Naive thymus-derived CD8-positive, alpha-beta T cell (primary cell): ENCODE measurements at regions not wholly inside any gene's neighbourhood (a gene's known extent, or its start where the extent isn't known, plus 50 kb on each side); places are given as distances from the start of the nearest gene placed in this dataset.
"Not testable (repeated sequence)": the region's sequence is repeated elsewhere in the genome, so short reads cannot be mapped to it uniquely, and the experiment has no call there.

ENCODE experiments used
- ATAC-seq, 2 donors: fragments of 150-1000 bp; cut with Tn5 transposase in 1 of 2; sonication (Bioruptor Pico), chemical (Tn5 transposase) in 1 of 2; 1 replicate in 1 of 2; 2 replicates in 1 of 2; pipeline ENCODE4 v1.10.0; 2021; ENCODE audit warnings: mild to moderate bottlenecking in 2 of 2, moderate library complexity in 2 of 2
- POLR2A ChIA-PET: fragments of 350-600 bp; sonication (Branson Sonifier 250); formaldehyde crosslinking; loops from one replicate; lab custom pipeline; 2021; ENCODE audit warnings: antibody characterized with exemption; lab: Charles Lee
- DNase-seq, 10 donors: peaks; one replicate each; pipeline versions ENCODE4 v3.0.0 to v3.0.0-alpha.2; 2020 to 2022
- H3K27ac Mint-ChIP-seq, 10 donors: one replicate each; pipeline ENCODE4 v1.8.0; 2020 to 2022; ENCODE audit warnings: mild to moderate bottlenecking in 10 of 10, mixed read lengths in 10 of 10, moderate library complexity in 4 of 10, inconsistent platforms in 1 of 10
- H3K27me3 Mint-ChIP-seq, 5 donors: one replicate each; pipeline ENCODE4 v1.8.0; 2021 to 2022; ENCODE audit warnings: mixed read lengths in 5 of 5
- H3K36me3 Mint-ChIP-seq, 3 donors: one replicate each; pipeline ENCODE4 v1.8.0; 2020 to 2022; ENCODE audit warnings: mixed read lengths in 3 of 3, mild to moderate bottlenecking in 2 of 3, inconsistent platforms in 1 of 3
- H3K4me1 Mint-ChIP-seq, 4 donors: one replicate each; pipeline ENCODE4 v1.8.0; 2021 to 2022; ENCODE audit warnings: mixed read lengths in 4 of 4
- H3K4me3 Mint-ChIP-seq, 10 donors: one replicate each; pipeline ENCODE4 v1.8.0; 2020 to 2022; ENCODE audit warnings: mild to moderate bottlenecking in 10 of 10, mixed read lengths in 10 of 10, moderate library complexity in 6 of 10, inconsistent platforms in 1 of 10
- H3K9me3 Mint-ChIP-seq, 9 donors: one replicate each; pipeline ENCODE4 v1.8.0; 2020 to 2022; ENCODE audit warnings: mixed read lengths in 9 of 9, mild to moderate bottlenecking in 3 of 9, inconsistent platforms in 1 of 9, moderate library complexity in 1 of 9

DNA sequence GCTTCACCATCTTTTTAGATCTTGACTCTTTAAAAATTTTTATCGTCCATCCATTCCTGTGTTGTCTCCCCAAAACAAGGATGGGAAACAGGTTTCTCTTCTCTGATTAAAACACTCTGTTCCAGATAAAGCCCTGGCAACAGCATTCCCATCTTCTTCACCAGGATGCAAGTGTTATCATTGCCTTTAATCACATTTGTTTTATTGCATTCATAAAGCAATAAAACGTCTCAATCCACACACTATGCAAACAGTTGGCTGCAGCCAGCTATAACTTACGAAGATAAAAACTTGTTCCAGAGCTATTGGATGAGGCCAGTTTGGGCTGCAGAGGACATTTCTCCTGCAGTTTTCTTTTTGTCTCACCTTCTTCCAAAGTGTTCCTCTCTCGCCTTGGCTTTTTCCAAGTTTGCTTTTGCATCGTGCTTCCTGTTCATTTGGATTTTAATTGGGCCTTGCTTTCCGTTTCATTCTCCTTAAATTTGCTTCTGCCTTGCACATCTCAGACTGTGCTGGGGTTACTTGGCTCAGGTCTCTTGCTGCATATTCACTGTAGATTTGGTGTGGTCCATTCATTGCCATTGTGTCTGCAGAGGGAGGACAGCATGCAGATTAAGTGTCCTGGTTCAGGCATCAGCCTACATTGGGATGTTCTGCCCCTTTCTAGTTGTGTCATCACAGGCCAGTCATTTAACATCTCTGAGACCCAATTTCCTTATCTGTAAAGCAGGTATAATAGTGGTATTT lies 136.5 kb upstream of the LIFR start:
- H3K27ac Mint-ChIP-seq, result no peak overlapping the region
- POLR2A ChIA-PET, result no interaction called here
- no peak overlapping the region for H3K4me3 Mint-ChIP-seq

DNA sequence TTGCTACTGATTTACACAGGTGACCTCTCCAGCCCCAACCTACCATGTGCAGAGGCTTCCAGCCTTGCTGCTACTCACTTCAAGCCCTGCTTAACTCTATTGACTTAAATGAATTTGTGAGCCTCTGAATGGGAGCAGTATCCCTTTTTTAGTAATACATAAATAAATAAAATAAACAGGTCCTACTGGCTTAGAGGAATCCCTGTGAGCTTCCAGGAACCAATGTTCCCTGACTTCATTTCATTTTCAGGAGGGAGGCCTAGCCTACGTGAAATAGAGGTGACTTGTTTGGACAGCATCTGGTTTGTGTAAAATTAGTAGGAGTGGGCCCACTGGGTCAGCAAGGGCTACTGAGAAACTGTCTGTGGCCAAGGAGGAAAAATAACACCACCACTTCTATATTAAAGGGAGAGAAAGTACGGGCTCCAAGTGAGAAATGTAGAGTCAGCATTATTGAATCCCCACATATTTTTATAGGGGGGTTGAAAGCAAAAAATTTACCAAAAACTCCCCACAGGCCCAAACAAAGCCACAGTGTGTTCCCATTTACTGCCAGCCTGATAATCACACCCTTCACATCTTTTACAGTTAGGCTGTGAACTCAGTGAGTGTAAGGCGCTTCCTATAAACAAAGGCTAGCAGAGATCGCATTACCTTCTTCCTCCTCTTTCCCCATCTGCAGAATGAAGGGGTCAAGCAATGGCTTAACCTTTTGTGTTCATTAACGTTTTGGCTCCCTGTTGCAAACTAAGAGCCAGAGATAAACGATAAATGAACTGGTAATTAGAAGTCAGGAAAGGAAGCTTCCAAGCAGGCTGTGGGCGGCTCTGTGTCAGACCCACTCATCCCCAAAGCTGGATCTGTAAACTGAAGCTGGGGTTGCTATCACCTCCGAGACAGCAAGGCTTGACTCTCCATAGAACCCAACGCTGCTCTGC lies 138.8 kb upstream of the LIFR start:
- no peak overlapping the region for H3K4me3 Mint-ChIP-seq
- no peak overlapping the region for H3K27ac Mint-ChIP-seq
- POLR2A ChIA-PET, result no interaction called here
- DNase-seq (no peak), ATAC-seq (no peak)
- peaks cover 9 to 52% (median 28%) of the 10 kb centered on the region in 5 donors for H3K27me3 Mint-ChIP-seq
- peaks cover 0 to 7% (median under 1%) of the 10 kb centered on the region in 9 donors for H3K9me3 Mint-ChIP-seq
- no peaks in the 10 kb centered on the region for H3K4me1 Mint-ChIP-seq
- peaks cover 0 to 13% (median 0%) of the 10 kb centered on the region in 3 donors for H3K36me3 Mint-ChIP-seq

More for the DNA sequence above, 136.5 kb upstream of the LIFR start:
- DNase-seq (no peak), ATAC-seq (no peak)
- H3K27me3 Mint-ChIP-seq, result peaks cover 15 to 70% (median 43%) of the 10 kb centered on the region in 5 donors
- peaks cover 0 to 22% (median 0%) of the 10 kb centered on the region in 3 donors for H3K36me3 Mint-ChIP-seq
- H3K4me1 Mint-ChIP-seq, result no peaks in the 10 kb centered on the region
- peaks cover 0 to 22% (median 7%) of the 10 kb centered on the region in 9 donors for H3K9me3 Mint-ChIP-seq

DNA sequence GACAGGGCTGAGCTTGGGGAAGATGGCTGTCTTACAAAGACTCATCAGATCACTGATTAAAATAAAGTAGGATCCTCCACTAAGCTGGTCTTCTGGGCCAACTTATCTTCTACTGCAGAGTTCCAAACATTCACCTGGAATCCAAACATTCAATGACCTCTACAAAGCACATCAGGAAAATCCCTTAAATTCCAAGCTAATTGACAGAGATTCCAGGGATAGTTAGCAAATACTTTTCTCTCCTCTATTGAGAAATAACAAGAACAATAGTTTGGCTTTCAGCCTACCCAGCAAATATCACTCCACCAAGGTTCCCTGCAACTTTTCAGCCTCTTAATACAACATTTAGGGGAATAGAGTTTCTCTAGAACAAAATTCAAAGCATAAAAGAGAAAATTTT lies 140.6 kb upstream of the LIFR start:
- ATAC-seq (no peak), DNase-seq (no peak)
- peaks cover 0 to 4% (median 0%) of the 10 kb centered on the region in 3 donors for H3K36me3 Mint-ChIP-seq
- H3K27ac Mint-ChIP-seq, result no peak overlapping the region
- no peak overlapping the region for H3K4me3 Mint-ChIP-seq
- POLR2A ChIA-PET, result no interaction called here
- peaks cover 11 to 56% (median 28%) of the 10 kb centered on the region in 5 donors for H3K27me3 Mint-ChIP-seq
- no peaks in the 10 kb centered on the region for H3K4me1 Mint-ChIP-seq
- peaks cover 0 to 6% (median 0%) of the 10 kb centered on the region in 9 donors for H3K9me3 Mint-ChIP-seq

DNA sequence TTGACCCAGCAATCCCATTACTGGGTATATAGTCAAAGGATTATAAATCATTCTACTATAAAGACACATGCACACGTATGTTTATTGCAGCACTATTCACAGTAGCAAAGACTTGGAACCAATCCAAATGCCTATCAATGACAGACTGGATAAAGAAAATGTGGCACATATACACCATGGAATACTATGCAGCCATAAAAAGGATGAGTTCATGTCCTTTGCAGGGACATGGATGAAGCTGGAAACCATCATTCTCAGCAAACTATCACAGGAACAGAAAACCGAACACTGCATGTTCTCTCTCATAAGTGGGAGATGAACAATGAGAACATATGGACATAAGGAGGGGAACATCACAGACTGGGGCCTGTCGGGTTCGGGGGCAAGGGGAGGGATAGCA lies 140.3 kb upstream of the OSMR start:
- POLR2A ChIA-PET, H3K4me1 Mint-ChIP-seq, H3K36me3 Mint-ChIP-seq, H3K27ac Mint-ChIP-seq, H3K9me3 Mint-ChIP-seq, DNase-seq, ATAC-seq, H3K4me3 Mint-ChIP-seq: not testable (repeated sequence)
- peaks cover 6 to 16% (median 11%) of the 10 kb centered on the region in 5 donors for H3K27me3 Mint-ChIP-seq

DNA sequence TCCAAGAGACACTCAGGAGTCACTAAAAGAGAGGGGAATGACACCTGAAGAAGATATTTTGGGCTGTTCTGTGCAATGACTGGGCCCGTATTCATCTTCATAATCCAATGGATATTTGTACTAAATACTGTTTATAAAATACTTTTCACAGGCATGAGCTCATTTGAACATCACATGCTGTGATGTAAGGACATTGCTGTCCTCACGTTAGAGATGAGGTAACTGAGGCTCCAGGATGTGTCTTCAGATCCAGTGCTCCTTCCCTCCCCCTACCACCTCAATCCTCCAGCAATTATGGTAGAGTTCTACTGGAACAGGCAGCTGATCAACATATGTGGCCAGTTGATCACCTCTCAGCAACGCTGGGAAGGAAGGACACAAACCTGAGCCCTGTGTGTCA lies 139.4 kb upstream of the OSMR start:
- ATAC-seq (no peak), DNase-seq (no peak)
- POLR2A ChIA-PET, result no interaction called here
- H3K4me1 Mint-ChIP-seq, result no peaks in the 10 kb centered on the region
- H3K9me3 Mint-ChIP-seq, result peaks cover 0 to 9% (median 0%) of the 10 kb centered on the region in 9 donors
- peaks cover 2 to 9% (median 6%) of the 10 kb centered on the region in 5 donors for H3K27me3 Mint-ChIP-seq
- no peaks in the 10 kb centered on the region for H3K36me3 Mint-ChIP-seq
- no peak overlapping the region for H3K27ac Mint-ChIP-seq
- H3K4me3 Mint-ChIP-seq, result no peak overlapping the region

DNA sequence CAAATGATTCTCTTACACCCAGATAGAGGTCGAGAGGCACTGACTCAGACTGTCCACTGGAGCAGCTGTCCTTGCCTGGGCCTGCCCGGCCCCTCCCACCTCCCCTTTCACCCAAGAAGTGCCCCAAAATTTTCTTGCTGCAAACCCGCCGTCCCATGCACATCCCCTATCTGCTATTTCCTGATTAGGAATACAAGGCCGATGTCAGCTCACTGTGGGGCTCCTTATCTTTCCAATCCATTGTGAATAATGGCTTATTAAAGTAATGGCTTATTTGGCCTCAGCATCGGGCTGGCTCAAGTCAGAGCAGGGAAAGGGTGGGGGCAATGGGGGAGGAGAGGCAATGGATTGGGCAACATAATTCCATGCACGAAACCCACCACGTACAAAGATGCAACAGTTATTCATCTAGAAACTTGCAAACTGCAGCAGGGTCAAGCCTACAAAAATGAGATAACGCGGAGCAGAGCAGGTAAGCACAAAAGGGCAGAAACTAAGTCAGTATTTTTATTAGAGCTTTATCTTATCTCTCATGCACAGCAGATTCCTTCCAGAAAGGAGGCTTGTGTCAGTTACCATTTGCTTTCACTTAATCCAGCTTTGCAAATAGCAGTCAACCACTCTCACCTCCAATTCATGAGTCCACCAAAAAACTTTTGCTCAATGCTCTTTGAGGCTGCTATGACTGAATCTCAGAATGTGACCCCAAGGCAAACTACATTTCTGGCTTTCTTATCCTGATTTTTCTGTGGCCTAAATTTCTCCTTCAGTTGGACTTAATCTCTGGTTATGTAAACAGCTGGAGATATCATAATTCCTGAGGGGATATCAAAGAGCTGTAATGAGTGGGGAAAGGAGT lies 138.2 kb upstream of the OSMR start:
- H3K27ac Mint-ChIP-seq, result no peak overlapping the region
- peaks cover 0 to 6% (median 0%) of the 10 kb centered on the region in 9 donors for H3K9me3 Mint-ChIP-seq
- ATAC-seq (no peak), DNase-seq (no peak)
- H3K4me1 Mint-ChIP-seq, result no peaks in the 10 kb centered on the region
- POLR2A ChIA-PET, result no interaction called here
- no peak overlapping the region for H3K4me3 Mint-ChIP-seq
- H3K36me3 Mint-ChIP-seq, result no peaks in the 10 kb centered on the region
- peaks cover 2 to 9% (median 4%) of the 10 kb centered on the region in 5 donors for H3K27me3 Mint-ChIP-seq

DNA sequence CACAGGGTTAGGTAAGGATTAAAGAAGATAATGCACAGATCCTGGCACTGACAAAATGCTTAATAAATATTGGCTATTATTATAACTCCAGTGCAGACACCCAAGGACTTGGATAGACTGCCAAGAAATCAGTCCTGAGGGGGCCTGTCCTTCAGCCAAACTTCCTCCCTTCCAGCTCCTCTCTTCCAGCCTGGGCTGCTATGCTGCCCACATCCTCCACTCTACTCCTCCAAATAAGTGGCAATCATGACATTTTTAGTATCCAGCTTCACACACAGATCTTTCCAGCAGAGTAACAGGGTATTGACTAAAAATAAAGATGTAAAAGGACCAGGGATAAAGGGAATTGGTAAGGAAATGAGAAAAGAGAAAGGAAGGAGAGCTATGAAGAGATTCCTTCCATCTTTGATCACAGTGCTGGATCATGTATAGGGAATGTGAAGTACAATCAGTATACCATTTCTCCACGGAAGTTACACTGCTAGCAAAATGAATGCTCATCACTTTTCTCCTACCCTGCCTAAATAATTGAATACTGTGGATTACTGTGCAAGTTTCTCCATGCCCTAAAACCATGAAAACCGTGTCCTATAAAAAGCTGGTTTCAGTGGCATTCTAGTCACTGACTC lies 136.0 kb upstream of the OSMR start:
- Mint-ChIP-seq H3K9me3 (peaks cover 0 to 3% (median 0%) of the 10 kb centered on the region in 9 donors), H3K27me3 (peaks cover 0 to 11% (median 5%) of the 10 kb centered on the region in 5 donors), H3K27ac (no peak overlapping the region), H3K4me1 (no peaks in the 10 kb centered on the region), H3K4me3 (no peak overlapping the region), H3K36me3 (no peaks in the 10 kb centered on the region)
- POLR2A ChIA-PET, result no interaction called here
- ATAC-seq (no peak), DNase-seq (no peak)

DNA sequence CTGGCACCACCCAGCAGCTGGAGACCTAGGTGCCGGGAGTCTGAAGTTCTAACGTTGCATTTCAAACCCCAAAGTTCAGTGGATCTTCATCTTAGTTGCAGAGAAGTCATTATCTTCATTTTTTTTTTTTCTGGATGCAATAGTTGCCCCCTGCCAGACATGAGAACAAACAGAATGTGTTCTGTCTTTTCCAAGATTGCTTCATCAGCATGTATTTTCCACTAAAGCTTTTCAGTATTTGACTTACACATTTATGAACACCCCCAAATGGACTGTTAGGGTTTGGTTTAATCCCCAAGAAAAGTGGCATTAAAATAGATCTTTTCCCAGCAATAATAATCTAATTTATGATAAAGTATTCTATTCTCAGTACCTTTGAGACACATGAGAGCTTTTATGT lies 135.2 kb upstream of the OSMR start:
- Mint-ChIP-seq H3K27me3 (peaks cover 0 to 11% (median 5%) of the 10 kb centered on the region in 5 donors), H3K27ac (no peak overlapping the region), H3K4me3 (no peak overlapping the region), H3K9me3 (peaks cover 0 to 3% (median 0%) of the 10 kb centered on the region in 9 donors), H3K4me1 (no peaks in the 10 kb centered on the region), H3K36me3 (no peaks in the 10 kb centered on the region)
- ATAC-seq (no peak), DNase-seq (no peak)
- POLR2A ChIA-PET, result no interaction called here

DNA sequence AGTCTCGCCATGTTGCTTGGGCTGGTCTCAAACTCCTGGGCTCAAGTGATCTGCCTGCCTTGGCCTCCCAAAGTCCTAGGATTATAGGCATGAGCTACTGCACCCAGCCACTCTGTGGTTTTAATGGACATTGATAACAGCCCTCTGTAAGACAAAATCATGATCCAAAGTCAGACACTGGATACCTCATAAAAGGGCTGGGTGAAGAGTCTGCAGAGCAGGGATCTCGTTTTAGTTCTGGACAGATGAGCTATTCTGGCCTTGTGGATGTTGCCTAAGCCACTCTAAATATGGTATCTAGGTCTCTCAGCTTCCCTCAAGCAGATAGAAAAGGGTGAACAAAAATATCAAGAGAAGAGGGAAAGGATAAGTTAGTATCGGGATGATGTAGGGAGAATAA lies 133.4 kb upstream of the OSMR start:
- DNase-seq (no peak), ATAC-seq (no peak)
- POLR2A ChIA-PET, result no interaction called here
- Mint-ChIP-seq H3K27me3 (peaks cover 0 to 11% (median 3%) of the 10 kb centered on the region in 5 donors), H3K4me3 (no peak overlapping the region), H3K36me3 (no peaks in the 10 kb centered on the region), H3K4me1 (no peaks in the 10 kb centered on the region), H3K9me3 (no peaks in the 10 kb centered on the region), H3K27ac (no peak overlapping the region)

DNA sequence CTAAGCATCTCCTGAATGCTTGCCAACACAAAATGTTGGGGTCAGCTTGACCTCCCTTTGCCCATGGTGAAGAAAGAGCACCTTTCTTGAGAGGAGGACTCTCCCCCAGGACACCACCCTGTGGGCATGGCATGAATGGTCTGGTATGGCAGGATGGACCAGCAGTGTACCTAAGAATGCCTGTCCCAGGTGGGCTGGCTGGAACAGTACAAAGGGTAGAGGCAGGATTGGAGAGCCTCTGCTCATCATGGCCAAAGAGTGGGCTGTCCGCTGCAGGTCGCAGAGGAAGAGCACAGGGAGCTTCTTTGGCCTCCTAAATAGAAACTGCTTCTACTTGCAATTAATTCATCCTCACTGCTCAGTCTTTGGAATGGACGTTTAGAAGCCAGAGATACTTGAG lies 131.6 kb upstream of the OSMR start:
- Mint-ChIP-seq H3K4me3 (no peak overlapping the region), H3K27me3 (peaks cover 0 to 17% (median 5%) of the 10 kb centered on the region in 5 donors), H3K27ac (no peak overlapping the region), H3K4me1 (no peaks in the 10 kb centered on the region), H3K36me3 (no peaks in the 10 kb centered on the region), H3K9me3 (no peaks in the 10 kb centered on the region)
- ATAC-seq (no peak), DNase-seq (no peak)
- POLR2A ChIA-PET, result interaction anchor here (0.7 kb wide), 1 partner anchor 50 kb away, joined by 5 read pairs; no protein-coding TSS in a partner anchor

DNA sequence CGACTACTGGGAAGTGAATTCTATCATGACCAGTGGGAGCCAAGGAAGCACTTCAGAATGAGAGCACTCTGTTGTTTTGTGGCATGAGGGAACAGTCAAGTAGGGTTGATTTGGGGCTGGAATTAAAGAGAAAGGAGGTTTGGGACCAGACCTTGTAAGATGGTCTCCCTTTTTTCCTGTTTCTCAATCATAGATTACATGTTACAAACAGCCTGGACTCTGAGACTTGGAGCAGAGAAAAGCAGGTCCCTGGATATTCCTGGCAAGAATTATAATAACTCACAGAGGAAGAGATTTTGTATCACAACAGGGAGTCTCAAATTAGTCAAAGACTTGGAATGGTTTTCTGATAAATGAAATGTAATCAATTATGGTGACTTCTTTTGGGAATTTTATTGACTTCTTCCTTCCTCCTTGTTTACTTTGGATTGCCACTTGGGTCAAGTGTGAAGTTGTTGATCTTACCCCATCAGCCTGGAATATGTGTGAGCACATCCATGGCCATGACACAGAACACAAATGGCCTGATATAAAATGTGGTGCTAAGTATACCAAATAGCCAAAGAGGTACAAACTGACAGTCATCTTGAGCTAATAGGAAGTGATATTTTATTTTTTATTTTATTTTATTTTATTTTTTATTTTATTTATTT lies 131.0 kb upstream of the OSMR start:
- no peak for DNase-seq
- Mint-ChIP-seq H3K27ac (no peak overlapping the region), H3K4me3 (no peak overlapping the region), H3K36me3 (no peaks in the 10 kb centered on the region), H3K4me1 (no peaks in the 10 kb centered on the region), H3K9me3 (no peaks in the 10 kb centered on the region), H3K27me3 (peaks cover 3 to 23% (median 10%) of the 10 kb centered on the region in 5 donors)
- POLR2A ChIA-PET, result no interaction called here
- ATAC-seq, result no peak
